GM10248 (cell line): ENCODE measurements at regions not wholly inside any gene's neighbourhood (a gene's known extent, or its start where the extent isn't known, plus 50 kb on each side); places are given as distances from the start of the nearest gene placed in this dataset.

ENCODE experiments used
- CTCF ChIA-PET: fragments of 300-600 bp; sonication (Branson Sonifier 250); formaldehyde crosslinking; extraction: SDS; loops from one replicate; lab custom pipeline; 2021; ENCODE audit warnings: antibody characterized with exemption; lab: Yijun Ruan, JAX
- POLR2A ChIA-PET: fragments of 350-650 bp; sonication (Branson Sonifier 250); formaldehyde crosslinking; extraction: SDS; loops from one replicate; lab custom pipeline; 2020; ENCODE audit warnings: antibody characterized with exemption; lab: Yijun Ruan, JAX
- DNase-seq: peaks from one replicate; pipeline ENCODE4 v3.0.0; 2012; ENCODE audit errors: extremely low spot score
- TF ChIP-seq, protein P1 (sequence below): IDR thresholded peaks from 2 replicates; pipeline ENCODE4 v1.5.1; 2012; ENCODE audit warnings: mild to moderate bottlenecking, low read depth; ENCODE audit errors: extremely low read depth, missing control alignments, control extremely low read depth

DNA sequence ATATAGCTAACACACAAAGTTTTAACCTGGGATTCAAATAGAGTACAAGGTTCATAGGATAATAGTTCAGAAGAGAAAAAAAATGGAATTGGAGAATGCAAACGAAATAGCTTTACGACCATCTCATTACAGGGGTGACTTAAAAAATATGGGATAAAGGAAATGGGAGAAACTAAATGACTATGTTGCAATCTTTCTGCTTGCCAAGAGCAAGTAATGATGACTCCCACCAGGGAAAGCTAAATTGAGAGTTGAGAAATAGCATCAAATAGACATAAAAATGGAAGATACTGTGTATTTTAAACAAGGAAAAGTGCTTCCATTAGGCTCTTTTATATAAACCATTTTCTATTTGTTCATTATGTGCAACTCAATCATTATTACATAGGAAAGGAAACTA, 155.7 kb upstream of the ATXN7L3B start:
- no peak for DNase-seq
- CTCF ChIA-PET, result no interaction called here
- POLR2A ChIA-PET, result no interaction called here
- TF ChIP-seq, protein P1, sequence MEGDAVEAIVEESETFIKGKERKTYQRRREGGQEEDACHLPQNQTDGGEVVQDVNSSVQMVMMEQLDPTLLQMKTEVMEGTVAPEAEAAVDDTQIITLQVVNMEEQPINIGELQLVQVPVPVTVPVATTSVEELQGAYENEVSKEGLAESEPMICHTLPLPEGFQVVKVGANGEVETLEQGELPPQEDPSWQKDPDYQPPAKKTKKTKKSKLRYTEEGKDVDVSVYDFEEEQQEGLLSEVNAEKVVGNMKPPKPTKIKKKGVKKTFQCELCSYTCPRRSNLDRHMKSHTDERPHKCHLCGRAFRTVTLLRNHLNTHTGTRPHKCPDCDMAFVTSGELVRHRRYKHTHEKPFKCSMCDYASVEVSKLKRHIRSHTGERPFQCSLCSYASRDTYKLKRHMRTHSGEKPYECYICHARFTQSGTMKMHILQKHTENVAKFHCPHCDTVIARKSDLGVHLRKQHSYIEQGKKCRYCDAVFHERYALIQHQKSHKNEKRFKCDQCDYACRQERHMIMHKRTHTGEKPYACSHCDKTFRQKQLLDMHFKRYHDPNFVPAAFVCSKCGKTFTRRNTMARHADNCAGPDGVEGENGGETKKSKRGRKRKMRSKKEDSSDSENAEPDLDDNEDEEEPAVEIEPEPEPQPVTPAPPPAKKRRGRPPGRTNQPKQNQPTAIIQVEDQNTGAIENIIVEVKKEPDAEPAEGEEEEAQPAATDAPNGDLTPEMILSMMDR, result no peak

DNA sequence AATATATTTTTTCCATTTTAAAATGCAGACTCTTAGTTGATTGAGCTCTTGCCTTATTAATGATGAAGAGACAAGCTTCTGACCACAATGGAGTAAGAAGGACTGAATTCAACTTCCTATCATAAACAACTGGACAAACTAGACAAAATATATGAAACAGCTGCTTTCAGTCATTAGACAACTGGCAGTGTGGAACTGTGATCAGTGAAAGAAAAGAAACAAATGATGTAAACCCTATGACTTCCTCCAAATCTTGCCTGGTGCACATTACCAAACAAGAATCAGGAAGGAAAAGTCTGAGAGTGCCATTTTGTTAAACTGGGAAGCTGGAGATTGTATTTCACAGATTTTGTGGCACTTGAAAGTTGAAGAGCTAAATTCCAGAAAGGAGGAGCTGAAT, 154.7 kb upstream of the ATXN7L3B start:
- CTCF ChIA-PET, result interaction anchor here (2.6 kb wide), 1 partner anchor 9 kb away, joined by 9 read pairs; no protein-coding TSS in a partner anchor
- POLR2A ChIA-PET, result no interaction called here

DNA sequence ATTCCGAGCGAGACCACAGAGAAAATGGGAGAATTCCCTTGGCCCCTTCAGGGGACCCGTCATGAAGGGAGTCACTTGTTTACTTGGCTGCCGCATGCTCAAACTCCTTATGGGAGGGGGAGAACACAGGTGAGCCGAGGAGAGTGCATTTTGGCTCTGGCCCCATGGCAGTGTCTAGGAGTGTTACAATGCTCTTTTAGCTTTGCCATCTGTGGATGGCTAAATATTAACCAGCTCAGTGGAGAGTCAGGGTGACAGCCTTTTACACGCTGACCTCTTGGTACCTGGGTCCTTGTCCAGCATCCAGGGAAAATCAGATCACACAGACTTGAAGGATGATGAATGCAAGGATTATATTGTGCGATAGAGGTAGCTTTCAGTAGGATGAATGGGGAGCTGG, 146.4 kb upstream of the ATXN7L3B start:
- TF ChIP-seq, protein P1, result no peak
- DNase-seq, result no peak
- ChIA-PET CTCF (interaction anchor here (1.6 kb wide), 2 partner anchors 9 to 23 kb away, joined by 3 to 6 read pairs; no protein-coding TSS in a partner anchor), POLR2A (no interaction called here)

More for the DNA sequence above, 154.7 kb upstream of the ATXN7L3B start:
- DNase-seq, result no peak
- TF ChIP-seq, protein P1, result no peak

DNA sequence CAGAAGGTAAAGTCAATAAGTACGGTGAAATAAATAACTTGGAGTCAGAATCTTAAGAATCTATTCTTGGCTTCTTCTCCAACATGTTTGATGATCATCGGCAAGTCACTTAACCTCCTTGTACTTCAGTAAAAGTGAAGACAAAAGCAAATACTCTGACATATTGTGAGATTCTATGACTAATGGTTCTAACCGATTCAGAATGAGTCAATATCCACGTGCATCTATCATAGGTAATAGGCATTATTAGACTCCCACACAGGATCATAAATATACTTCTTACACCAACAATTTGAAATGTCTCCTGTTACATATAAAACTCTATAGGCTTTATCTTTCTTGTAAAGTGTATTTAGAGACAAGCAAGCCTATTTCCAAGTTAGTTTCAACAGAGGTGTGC, 144.4 kb upstream of the ATXN7L3B start:
- CTCF ChIA-PET, result no interaction called here
- TF ChIP-seq, protein P1, result no peak
- DNase-seq, result no peak
- POLR2A ChIA-PET, result no interaction called here

DNA sequence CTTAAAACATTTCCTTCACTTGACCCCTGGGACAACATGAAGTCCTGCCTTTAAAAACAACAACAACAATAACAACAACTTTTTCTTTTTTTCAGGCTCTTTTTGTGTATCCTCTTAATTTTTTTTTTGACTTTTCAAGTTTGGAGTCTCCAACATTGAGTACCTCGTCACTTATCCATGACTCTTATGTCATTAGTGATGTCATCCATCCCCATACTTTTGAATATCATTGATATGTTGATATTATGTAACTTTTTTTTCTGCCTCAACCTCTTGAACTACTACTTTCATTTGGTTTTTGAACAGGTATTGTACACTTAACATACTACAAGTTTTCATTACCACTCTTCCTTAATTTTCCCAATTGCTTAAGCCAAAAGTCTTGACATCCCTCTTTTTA, 143.0 kb upstream of the ATXN7L3B start:
- TF ChIP-seq, protein P1, result no peak
- no peak for DNase-seq
- POLR2A ChIA-PET, result no interaction called here
- CTCF ChIA-PET, result interaction anchor here (1.2 kb wide), 1 partner anchor 22 kb away, joined by 3 read pairs; no protein-coding TSS in a partner anchor

DNA sequence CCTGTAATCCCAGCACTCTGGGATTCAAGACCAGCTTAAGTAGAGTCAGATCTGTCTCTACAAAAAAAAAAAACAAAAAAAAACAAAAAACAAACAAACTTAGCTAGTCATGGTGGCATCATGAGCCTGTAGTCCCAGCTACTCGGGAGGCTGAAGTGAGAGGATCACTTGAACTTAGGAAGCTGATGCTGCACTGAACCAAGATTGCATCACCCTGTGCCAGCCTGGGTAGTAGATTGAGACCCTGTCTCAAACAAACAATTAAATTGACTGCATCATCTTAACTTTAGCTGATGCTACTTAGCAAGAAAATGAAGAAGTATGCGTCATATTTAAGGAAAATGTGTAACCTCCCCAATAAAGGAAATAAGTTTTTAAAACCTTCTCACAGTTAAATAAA, 136.6 kb upstream of the ATXN7L3B start:
- no peak for DNase-seq
- ChIA-PET POLR2A (no interaction called here), CTCF (interaction anchor here (2.3 kb wide), 1 partner anchor 9 kb away, joined by 6 read pairs; no protein-coding TSS in a partner anchor)
- TF ChIP-seq, protein P1, result no peak
